HFF-Myc (cell line): ENCODE measurements at regions not wholly inside any gene's neighbourhood (a gene's known extent, or its start where the extent isn't known, plus 50 kb on each side); places are given as distances from the start of the nearest gene placed in this dataset.

ENCODE experiments used
- DNase-seq: peaks from one replicate; pipeline ENCODE4 v3.0.0-alpha.2; 2011; ENCODE audit warnings: low read depth; ENCODE audit errors: extremely low read depth
- H3K4me3 ChIP-seq: replicated peaks from 2 replicates; pipeline ENCODE4 v1.5.1; 2011; ENCODE audit warnings: low read depth, mild to moderate bottlenecking, control low read depth, low read length
- CTCF ChIP-seq: IDR thresholded peaks from 2 replicates; pipeline ENCODE4 v1.5.1; 2012; ENCODE audit warnings: mild to moderate bottlenecking, low read depth, low read length, control low read depth; ENCODE audit errors: missing control alignments

DNA sequence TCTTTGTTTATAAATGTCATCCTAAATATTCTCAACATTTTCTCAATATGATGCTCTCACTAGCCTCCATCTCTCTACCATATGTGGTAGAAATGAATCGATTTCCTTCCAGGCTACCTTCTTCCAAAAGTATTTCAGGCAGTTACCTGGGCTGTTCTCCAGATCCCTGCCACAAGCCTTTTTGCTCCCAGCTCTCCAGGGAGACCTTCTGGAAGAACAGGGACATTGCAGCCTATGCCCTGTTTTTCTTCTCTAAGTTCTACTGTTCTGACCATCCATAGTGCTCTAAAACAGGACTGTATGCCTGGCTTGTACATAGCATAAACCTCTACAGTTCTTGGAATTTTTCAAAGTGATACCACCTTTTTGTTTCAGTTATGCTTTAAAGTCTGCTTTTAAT lies 552.8 kb downstream of the ANKRD7 start:
- H3K4me3 ChIP-seq = no peak overlapping the region
- TF ChIP-seq CTCF = no peak
- DNase-seq = no peak

- no peak overlapping the region for H3K4me3 ChIP-seq
- no peak for TF ChIP-seq CTCF
- DNase-seq = no peak
Observed at GRCh38 chr7:118792682-118793081, 568.2 kb downstream of the ANKRD7 start.

DNA sequence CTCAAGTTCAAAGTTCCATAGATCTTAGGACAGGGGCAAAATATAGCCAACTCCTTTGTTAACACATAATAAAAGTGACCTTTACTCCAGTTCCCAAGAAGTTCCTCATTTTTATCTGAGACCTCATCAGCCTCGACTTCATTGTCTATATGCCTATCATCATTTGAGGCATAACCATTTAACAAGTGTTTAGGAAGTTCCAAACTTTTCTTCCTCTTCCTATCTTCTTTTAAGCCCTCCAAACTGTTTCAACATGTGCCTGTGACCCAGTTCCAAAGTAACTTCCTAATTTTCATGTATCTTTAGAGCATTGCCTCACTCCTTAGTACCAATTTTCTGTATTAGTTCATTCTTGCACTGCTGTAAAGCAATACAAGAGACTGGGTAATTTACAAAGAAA lies 569.1 kb downstream of the ANKRD7 start:
- H3K4me3 ChIP-seq = no peak overlapping the region

DNA sequence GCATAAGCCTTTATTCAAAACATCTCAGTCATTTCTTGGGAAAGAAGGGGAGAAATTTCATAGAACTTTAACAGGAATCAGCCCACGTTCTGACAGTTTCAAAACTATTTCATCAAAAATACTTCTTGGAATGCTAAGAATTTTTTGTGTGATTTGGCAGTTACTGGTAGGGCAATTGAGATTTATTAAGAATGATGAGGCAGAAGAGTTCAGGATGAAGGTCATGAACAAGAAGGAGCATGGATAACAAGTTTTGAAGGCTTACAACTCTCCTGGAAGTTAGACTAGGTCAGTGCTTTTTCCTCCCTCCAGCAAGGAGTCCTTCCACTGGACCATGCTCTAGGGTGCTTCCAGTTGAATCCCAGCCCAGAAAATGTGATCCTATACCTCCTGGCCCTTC lies 569.9 kb downstream of the ANKRD7 start:
- H3K4me3 ChIP-seq = no peak overlapping the region
- no peak for TF ChIP-seq CTCF
- no peak for DNase-seq

More for the DNA sequence above, 569.1 kb downstream of the ANKRD7 start:
- DNase-seq = no peak
- no peak for TF ChIP-seq CTCF

DNA sequence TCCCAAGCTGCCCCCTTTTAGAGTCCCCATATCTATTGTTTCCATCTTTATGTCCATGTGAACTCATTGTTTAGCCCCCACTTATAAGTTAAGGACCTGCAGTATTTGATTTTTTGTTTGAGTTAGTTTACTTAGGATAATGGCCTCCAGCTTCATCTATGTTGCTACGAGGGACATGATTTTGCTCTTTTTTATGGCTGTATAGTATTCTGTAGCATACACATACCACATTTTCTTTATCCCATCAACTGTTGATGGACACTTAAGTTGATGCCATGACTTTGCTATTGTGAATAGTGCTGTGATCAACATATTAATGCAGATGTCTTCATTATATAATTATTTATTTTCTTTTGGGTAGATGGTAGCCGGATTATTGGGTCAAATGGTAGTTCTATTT lies 576.9 kb downstream of the ANKRD7 start:
- no peak for TF ChIP-seq CTCF
- DNase-seq = no peak
- no peak overlapping the region for H3K4me3 ChIP-seq

DNA sequence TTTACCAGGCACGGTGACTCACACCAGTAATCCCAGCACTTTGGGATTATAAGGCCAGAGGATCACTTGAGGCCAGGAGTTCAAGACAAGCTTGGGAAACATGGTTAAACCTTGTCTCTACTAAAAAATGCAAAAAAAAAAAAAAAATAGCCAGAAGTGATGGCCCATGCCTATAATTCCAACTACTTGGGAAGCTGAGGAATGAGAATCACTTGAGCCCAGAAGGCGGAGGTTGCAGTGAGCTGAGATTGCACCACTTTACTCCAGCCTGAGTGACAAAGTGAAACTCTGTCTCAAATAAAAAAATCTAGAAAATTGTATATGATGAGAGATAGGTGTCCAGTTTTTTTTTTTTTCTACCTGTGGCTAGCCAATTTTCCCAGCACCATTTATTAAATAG lies 578.2 kb downstream of the ANKRD7 start:
- DNase-seq = no peak
- no peak overlapping the region for H3K4me3 ChIP-seq
- no peak for TF ChIP-seq CTCF

- no peak for DNase-seq
- H3K4me3 ChIP-seq = no peak overlapping the region
- TF ChIP-seq CTCF = no peak
Observed at GRCh38 chr7:118826246-118826645, 601.7 kb downstream of the ANKRD7 start.
